ENCODE measurements at regions not wholly inside any gene's neighbourhood (a gene's known extent, or its start where the extent isn't known, plus 50 kb on each side); places are given as distances from the start of the nearest gene placed in this dataset.

DNA sequence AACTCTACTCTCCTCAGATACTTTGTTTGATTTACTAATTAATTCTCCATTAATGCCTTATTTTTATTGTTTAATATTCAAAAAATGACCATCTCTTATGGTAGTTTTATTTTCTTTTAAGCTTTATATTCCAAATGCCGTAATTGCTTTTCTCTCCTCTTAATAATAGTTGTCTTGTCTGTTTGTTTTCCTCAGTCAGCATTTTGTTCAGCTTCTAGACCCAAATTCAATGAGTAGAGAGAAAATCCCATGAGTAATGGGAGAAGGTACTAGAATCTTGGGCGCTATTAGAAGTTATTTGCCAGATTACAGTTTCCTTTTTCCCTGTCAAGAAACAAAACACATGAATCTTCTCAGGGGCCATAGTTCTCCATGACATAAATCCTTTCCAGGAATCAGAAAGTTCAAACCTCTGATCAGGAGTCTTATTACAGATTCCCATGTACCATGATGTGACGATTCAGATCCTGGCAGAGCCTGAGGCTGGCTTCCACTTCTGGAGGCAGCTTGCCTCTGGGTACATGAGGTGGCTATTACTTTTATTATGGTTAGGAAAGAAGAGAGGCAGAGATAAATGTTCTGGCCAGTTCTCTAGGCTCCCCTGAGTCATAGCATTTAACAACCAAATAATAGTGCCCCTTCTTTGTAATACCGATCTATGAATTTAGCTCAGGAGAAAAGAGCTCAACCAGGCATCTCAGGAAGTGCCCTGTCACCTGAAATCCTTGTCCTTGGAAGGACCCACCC lies 485.1 kb upstream of the SETBP1 start:
- no peak for TF ChIP-seq POLR2A (IDR thresholded peaks at IDR 0.05)
- TF ChIP-seq CTCF (IDR thresholded peaks at IDR 0.05) = no peak
- no peak for TF ChIP-seq EP300 (IDR thresholded peaks at IDR 0.05)
